NB4 (cell line): ENCODE measurements at regions not wholly inside any gene's neighbourhood (a gene's known extent, or its start where the extent isn't known, plus 50 kb on each side); places are given as distances from the start of the nearest gene placed in this dataset.
"Not testable (repeated sequence)": the region's sequence is repeated elsewhere in the genome, so short reads cannot be mapped to it uniquely, and the experiment has no call there.

Experiments used
- DNase-seq: peaks from one replicate; pipeline ENCODE4 v3.0.0; 2010; ENCODE audit warnings: low read depth
- H3K4me3 ChIP-seq: one replicate; pipeline ENCODE4 v1.5.1; 2011; ENCODE audit warnings: mild to moderate bottlenecking, low read depth, low read length, moderate library complexity
- MYC ChIP-seq: IDR thresholded peaks from 2 replicates; pipeline ENCODE4 v1.6.1; 2011; ENCODE audit warnings: low read depth, low read length
- POLR2A ChIP-seq: IDR thresholded peaks from 2 replicates; pipeline ENCODE4 v1.6.1; 2011; ENCODE audit warnings: mild to moderate bottlenecking; ENCODE audit not compliant: insufficient read length; ENCODE audit errors: extremely low read depth
- TF ChIP-seq, protein P1 (sequence below): IDR thresholded peaks from 2 replicates; pipeline ENCODE4 v1.6.1; 2011; ENCODE audit warnings: low read depth, low read length
- TF ChIP-seq, protein P2 (sequence below): IDR thresholded peaks from one replicate; pipeline ENCODE4 v1.5.1; 2012; ENCODE audit warnings: low read depth, low read length

DNA sequence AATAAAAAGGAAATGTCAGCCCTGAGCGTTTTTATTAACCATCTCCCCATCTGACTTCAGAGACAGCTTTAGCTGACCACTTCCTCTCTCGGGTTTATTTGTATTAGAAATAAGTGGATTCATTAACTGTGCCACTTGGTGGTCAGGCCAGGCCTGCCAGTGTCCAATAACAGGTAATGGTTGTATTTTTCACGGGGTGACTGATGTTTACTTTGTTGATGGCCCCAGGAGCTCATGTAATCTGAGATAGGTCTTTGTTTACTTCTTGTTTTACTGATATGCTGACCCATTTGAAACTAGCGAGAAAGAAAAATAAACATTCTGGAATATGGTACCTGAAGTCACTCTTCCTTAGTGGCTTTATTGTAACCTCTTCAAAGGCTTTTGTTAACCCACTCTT, 504.3 kb upstream of the SLC35B3 start:
- H3K4me3 ChIP-seq: no peak overlapping the region
- DNase-seq: peak; percentile 21
- TF ChIP-seq, protein P1, sequence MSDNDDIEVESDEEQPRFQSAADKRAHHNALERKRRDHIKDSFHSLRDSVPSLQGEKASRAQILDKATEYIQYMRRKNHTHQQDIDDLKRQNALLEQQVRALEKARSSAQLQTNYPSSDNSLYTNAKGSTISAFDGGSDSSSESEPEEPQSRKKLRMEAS: no peak

DNA sequence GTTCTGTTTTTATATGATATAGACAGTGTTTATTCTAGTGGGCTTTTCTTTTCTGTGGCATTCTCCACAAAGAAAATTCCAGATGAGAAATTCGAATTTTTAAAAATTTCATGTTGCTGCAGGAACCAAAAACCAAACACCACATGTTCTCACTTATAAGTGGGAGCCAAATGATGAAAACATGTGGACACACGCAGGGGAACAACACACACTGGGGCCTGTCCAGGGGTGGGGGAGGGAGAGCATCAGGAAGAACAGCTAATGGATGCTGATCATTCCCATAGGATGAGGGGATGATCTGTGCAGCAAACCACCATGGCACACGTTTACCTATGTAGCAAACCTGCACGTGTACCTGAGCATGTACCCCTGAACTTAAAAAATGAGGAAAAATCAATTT, 499.0 kb upstream of the SLC35B3 start:
- no peak for TF ChIP-seq POLR2A
- TF ChIP-seq MYC: no peak
- TF ChIP-seq, protein P1: no peak
- TF ChIP-seq, protein P2, sequence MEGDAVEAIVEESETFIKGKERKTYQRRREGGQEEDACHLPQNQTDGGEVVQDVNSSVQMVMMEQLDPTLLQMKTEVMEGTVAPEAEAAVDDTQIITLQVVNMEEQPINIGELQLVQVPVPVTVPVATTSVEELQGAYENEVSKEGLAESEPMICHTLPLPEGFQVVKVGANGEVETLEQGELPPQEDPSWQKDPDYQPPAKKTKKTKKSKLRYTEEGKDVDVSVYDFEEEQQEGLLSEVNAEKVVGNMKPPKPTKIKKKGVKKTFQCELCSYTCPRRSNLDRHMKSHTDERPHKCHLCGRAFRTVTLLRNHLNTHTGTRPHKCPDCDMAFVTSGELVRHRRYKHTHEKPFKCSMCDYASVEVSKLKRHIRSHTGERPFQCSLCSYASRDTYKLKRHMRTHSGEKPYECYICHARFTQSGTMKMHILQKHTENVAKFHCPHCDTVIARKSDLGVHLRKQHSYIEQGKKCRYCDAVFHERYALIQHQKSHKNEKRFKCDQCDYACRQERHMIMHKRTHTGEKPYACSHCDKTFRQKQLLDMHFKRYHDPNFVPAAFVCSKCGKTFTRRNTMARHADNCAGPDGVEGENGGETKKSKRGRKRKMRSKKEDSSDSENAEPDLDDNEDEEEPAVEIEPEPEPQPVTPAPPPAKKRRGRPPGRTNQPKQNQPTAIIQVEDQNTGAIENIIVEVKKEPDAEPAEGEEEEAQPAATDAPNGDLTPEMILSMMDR: no peak
- H3K4me3 ChIP-seq: no peak overlapping the region
- no peak for DNase-seq

DNA sequence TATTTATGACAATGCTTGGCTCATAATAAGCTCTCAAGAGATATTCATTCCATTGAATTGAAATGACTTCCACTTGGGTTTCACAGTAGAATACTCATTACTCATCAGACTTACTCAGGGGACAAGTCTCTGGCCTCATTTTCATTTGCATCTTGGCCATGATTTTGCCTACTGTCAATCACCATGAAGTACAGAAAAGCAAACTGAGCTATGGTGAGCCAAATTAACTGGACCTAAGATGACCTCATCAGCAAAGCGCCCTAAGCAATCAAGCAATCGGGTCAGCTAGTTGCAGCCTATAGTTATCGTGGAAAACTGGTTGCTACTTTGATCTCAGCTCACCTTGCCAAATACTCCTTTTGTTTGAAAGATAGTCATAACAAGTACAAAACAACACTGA, 494.7 kb upstream of the SLC35B3 start:
- no peak overlapping the region for H3K4me3 ChIP-seq
- TF ChIP-seq POLR2A (no peak), MYC (no peak)
- TF ChIP-seq, protein P1: no peak
- TF ChIP-seq, protein P2: no peak
- DNase-seq: no peak

DNA sequence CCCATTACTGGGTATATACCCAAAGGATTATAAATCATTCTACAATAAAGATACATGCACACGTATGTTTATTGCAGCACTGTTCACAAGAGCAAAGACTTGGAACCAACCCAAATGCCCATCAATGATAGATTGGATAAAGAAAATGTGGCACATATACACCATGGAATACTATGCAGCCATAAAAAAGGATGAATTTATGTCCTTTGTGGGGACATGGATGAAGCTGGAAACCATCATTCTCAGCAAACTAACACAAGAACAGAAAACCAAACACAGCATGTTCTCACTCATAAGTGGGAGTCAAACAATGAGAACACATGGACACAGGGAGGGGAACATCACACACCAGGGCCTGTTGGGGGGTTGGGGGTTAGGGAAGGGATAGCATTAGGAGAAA, 484.9 kb upstream of the SLC35B3 start:
- not testable (repeated sequence) for H3K4me3 ChIP-seq

DNA sequence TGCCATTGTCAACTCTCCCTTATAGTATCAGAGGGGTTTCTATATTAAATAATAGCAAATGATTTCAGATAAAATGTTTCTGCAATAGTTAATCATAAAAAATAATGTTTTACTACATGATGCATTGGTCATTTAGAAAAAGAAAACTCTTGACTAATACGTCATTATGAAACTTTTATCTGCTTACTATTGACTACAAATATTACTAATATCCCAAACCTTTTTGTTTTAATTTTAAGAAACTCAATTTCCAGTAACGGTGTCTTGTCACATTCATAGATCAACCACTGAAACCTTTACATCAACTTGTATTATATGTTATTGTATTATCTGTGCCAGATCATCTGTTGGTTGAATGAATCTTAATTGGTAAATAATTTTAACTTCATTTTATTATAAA, 482.9 kb upstream of the SLC35B3 start:
- H3K4me3 ChIP-seq: no peak overlapping the region
- TF ChIP-seq, protein P2: no peak
- TF ChIP-seq, protein P1: no peak
- no peak for TF ChIP-seq POLR2A
- no peak for TF ChIP-seq MYC
- DNase-seq: no peak

More for the DNA sequence above, 484.9 kb upstream of the SLC35B3 start:
- not testable (repeated sequence) for DNase-seq

DNA sequence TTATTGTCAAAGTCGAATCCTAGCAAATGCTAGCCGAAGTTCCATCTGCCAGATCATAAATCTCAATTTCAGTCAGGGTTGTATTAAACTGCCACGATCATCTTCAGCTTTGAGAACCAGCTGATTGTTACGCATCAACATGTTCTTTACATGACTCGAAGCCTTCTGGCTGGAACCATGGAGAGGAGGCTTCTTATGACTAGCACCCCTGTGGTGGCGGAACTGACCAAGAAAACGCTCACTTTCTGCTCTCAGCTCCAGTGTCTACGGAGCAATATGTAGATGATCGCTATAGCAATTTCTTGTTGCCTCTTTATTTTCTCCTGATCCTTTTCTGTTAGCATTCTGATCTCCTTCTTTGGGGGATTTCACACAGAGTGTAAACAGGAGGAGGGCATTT, 479.4 kb upstream of the SLC35B3 start:
- DNase-seq: no peak
- TF ChIP-seq, protein P2: no peak
- no peak for TF ChIP-seq MYC
- TF ChIP-seq POLR2A: no peak
- TF ChIP-seq, protein P1: no peak
- no peak overlapping the region for H3K4me3 ChIP-seq

DNA sequence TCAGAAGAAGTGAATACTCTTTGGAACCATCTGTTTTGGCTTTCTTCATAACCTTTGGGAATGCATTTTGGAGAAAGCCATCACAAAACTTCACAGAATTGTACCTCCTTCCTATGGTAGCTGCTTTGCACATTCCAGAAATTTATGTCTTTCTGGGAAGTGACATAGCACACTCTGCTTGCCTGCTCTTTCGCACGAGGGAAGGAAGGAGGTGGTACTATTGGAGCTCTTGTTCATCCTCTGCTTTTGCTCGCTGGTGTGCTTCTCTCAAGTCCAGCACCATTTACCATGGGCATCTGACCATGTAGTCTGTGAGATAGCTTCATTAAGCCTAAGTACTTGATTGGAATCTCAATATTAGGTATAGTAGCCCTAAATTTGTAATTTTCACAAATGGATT, 473.3 kb upstream of the SLC35B3 start:
- TF ChIP-seq, protein P1: no peak
- TF ChIP-seq POLR2A: no peak
- TF ChIP-seq, protein P2: no peak
- no peak for DNase-seq
- H3K4me3 ChIP-seq: no peak overlapping the region
